ENCODE measurements at regions not wholly inside any gene's neighbourhood (a gene's known extent, or its start where the extent isn't known, plus 50 kb on each side); places are given as distances from the start of the nearest gene placed in this dataset.
"Not testable (repeated sequence)": the region's sequence is repeated elsewhere in the genome, so short reads cannot be mapped to it uniquely, and the experiment has no call there.

DNA sequence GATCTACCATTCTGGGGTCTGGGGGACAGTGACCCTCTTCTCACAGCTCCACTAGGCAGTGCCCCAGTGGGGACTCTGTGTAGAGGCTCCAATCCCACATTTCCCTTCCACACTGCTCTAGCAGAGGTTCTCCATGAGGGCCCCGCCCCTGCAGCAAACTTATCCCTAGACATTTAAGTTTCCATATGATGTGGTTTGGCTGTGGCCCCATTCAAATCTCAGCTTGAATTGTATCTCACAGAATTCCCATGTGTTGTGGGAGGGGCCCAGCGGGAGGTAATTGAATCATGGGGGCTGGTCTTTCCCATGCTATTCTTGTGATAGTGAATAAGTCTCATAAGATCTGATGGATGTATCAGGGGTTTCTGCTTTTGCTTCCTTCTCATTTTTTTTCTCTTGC, 241.3 kb downstream of the DPY19L2 start:
- not testable (repeated sequence) for TF ChIP-seq POLR2A (IDR thresholded peaks at IDR 0.05; ENCODE audit: low read depth, low read length); POLR2AphosphoS5 (IDR thresholded peaks at IDR 0.05; ENCODE audit: low read depth, low read length); PAX5 (IDR thresholded peaks at IDR 0.05; ENCODE audit: insufficient read depth, low read length, severe bottlenecking); TAF1 (IDR thresholded peaks at IDR 0.05; ENCODE audit: low read depth, low read length)

All from GM12891 (cell line).